EH (cell line): ENCODE measurements at regions not wholly inside any gene's neighbourhood (a gene's known extent, or its start where the extent isn't known, plus 50 kb on each side); places are given as distances from the start of the nearest gene placed in this dataset.
"Not testable (repeated sequence)": the region's sequence is repeated elsewhere in the genome, so short reads cannot be mapped to it uniquely, and the experiment has no call there.

Experiments used
- DNase-seq: peaks from one replicate; pipeline ENCODE4 v3.0.0-alpha.2; 2015; ENCODE audit warnings: low read depth

DNA sequence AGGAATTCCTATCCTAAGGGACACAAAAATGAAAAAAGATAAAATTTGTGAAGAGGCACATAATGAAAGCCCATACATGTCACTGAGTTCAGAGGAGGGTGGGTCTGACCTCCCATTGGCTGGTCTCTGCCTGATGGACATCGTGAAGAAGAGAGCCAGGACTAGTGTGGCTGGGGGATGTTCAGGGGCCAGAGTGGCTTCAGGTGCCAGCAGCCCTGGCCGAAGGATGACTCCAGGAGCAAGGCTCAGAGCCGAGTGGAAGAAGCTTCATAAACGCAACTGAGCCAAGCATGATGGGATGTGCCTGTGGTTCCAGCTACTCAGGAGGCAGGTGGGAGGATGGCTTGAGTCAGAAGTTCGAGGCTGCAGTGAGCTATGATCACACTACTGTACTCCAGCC is 56.9 kb upstream of the ATP5PO start:
- DNase-seq, result no peak

DNA sequence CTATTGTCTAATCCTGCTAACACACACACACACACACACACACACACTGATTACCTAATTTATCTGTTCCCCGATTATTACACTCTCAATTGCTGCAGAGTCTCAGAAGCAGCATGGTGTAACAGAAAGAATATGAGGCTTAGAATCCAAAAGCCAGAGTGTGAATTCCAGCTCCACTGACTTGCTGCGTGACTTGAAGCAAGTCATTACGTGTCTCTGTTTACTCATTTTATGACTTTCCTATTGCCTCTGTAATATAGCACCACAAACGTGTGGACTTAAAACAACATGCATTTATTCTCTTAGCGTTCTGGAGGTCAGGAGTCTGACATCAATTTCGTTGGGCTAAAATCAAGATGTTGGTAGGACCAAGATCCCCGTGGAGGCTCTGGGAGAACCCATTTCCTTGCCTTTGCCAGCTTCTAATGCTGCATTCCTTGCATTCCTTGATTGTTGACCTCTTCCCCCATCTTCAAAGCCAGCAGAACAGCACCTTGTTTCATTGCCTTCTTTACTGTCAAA is 55.9 kb upstream of the ATP5PO start:
- peak; percentile 89 for DNase-seq

DNA sequence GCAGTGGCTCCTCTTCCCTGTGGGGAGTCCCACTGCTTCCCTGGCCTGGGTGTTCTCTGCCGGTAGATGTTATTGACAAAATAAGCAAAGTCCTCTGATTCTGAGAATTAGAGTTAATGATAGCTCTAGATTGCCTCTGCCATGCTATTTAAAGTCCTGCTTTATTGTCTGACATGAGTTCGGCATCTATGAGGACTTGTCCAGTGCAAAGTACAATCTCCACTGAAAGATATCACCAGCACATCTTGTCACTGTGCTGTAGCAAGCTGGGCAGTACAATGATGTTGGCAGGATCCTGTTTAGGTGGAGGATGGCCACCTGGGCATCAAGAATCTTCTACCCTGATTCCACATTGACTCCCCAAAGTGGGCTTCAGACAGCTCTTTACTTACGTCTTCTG is 54.0 kb upstream of the ATP5PO start:
- no peak for DNase-seq

DNA sequence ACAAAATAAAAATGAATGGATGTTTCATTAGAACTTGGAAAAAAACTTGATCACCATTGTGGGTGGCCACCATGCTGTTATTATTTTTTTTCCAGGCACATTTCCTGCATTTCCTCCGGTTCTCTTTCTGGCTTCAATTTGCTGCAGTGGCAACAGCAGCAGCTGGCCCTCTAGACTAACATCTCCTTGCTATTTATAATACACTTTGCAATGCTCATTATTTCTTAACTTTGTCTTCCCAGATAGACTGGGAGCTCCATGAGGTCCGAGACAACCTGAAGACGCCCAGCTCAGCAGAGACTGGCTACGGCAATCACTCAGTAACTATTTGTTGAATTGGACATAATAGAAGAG is 53.4 kb upstream of the ATP5PO start:
- DNase-seq, result no peak

DNA sequence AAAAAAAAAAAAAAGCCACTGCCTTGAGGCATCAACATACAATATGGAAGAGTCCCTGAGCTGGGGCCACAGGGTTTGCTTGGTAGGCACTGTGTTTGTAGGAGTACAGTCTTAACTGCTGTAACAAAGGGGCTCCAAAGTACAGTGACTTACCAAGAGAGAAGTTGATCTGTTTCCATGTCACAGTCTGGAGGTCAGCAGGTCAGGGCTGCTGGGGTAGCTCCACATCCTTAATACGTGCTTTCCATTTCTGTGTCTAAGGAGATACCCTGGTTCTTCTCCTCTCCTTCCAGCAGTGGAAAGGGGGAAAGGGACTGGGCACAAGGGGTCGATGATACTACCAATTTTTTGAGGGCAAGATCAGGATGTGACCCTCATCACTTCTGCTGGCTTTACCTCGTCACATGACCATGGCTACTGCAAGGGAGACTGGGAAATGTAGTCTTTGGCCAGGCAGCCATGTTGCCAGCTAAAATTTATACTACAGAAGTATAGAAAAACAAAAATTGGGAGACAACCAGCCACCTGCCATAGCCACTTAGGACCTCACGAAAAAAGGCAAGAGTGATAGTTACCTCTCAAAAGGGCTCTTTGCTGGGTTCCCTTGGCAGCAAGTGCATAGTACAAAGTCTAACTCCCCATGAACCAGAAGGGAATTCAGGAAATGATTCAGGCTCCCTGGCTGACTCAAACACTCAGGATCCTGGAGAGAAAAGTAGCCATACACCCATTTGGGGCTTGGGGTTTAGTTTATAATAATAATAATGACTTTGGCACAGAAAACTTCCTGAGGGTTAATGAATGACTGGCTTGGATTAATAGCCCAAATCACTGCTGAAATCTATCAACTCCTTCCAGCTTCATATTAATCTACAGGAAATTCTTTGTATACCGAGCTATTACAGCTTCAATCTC is 52.7 kb upstream of the ATP5PO start:
- peak; percentile 91 for DNase-seq

DNA sequence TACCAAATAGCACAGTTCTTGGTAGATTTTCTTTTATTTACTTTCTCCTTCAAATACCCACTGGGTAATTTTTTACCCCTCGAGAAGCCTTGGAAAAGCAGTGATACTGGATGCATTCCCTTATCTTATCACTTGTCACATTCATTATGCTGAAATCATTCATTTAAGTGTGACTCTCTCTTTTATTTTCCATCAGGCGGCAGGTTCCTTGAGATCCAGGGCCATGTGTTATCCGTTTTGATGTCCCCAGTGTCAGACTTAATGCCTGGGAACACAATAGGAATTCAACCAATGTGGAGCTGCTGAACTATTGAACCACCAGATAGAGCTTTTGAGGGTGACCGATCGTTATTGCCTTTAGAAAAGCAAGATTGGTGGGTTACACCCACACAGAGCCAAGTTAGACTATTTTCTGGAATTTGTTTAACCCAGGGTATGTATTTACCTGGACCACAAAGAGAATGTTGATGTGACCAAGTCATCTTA is 51.5 kb upstream of the ATP5PO start:
- DNase-seq, result no peak

DNA sequence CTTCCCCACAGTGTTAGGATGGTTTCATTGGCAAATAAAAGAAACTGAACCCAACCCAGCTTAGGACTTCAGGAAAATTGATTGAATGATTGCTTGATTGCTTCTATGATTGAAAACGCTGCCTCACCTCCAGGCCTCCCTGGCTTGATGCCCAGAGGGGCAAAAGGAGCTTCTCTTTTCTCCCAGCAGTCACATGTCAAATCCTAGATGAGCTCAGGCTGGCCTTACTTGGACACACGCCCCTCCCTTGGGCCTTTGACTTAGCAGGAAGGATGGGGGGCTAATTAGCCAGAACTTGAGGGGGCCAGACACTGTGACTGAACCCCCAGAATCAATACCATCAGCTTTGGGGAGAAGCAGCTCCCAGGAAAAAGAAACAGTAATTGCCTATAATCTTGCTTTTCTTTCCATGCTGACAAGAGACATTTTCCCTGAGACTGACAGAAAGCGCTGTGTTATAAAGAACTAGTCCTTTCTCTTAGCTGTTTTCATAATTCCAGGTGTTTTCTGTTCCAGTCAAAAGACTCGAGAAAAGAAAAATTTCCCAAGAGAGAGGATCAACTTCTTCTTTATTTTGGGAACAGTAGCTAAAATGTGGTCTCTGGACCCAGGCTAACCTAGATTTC is 50.8 kb upstream of the ATP5PO start:
- DNase-seq, result no peak

DNA sequence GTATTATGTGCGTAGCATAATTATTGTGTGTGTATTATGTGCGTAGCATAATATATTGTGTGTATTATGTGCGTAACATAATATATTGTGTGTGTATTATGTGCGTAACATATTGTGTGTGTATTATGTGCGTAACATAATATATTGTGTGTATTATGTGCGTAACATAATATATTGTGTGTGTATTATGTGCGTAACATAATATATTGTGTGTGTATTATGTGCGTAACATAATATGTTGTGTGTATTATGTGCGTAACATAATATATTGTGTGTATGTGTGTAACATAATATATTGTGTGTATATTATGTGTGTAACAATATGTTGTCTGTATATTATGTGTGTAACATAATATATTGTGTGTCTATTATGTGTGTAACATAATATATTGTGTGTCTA is 50.1 kb upstream of the ATP5PO start:
- not testable (repeated sequence) for DNase-seq
